ENCODE measurements at regions not wholly inside any gene's neighbourhood (a gene's known extent, or its start where the extent isn't known, plus 50 kb on each side); places are given as distances from the start of the nearest gene placed in this dataset.

DNA sequence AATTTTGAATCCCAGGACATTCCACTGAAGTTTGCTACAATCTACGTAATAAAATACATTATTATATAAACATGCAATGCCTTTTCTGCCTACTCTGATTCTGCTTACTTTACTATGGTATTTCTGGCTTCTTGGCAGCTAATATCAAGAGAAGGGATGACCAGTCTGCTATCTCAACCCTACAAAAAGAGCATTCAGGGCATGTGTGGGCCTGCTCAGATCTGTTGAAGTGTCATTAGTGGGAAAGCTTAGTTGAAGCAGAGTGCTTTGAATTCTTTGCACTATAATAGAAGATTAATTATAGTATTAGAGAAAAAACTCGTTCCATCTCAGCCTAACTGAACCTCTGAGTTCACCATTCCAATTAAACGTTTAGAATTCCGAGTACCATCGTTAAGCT is 339.5 kb upstream of the ISL1 start:
- H3K23ac ChIP-seq (ENCODE audit: insufficient read length), result no peak overlapping the region
- no peaks in the 10 kb centered on the region for H3K79me1 ChIP-seq (ENCODE audit: low read depth, low read length)
- ChIA-PET POLR2A (ENCODE audit: partially characterized antibody) (no interaction called here), CTCF (ENCODE audit: partially characterized antibody) (no interaction called here)
- H4K5ac ChIP-seq (ENCODE audit: insufficient read length, low read depth, low read length), result no peak overlapping the region
- no peak overlapping the region for H2BK120ac ChIP-seq (replicated peaks; ENCODE audit: low read depth, low read length)
- H2BK5ac ChIP-seq (ENCODE audit: low read depth, low read length), result no peak overlapping the region
- H3K27me3 ChIP-seq (replicated peaks in 1 of 4; ENCODE audit: control insufficient read depth in 3 of 4, extremely low read depth in 1 of 4, insufficient read depth in 3 of 4, low read length in 3 of 4), result no peaks in the 10 kb centered on the region
- H3K23me2 ChIP-seq (ENCODE audit: low read depth, low read length), result no peaks in the 10 kb centered on the region
- TF ChIP-seq EGR1 (IDR thresholded peaks at IDR 0.05; ENCODE audit: borderline replicate concordance, low read depth, low read length), result no peak
- no peak for TF ChIP-seq GTF2F1 (IDR thresholded peaks at IDR 0.05; ENCODE audit: borderline replicate concordance, low read depth, low read length)
- TF ChIP-seq YY1 (IDR thresholded peaks at IDR 0.05; ENCODE audit: low read depth, low read length), result no peak
- TF ChIP-seq SP1 (IDR thresholded peaks at IDR 0.05; ENCODE audit: low read depth, low read length), result no peak
- H3K18ac ChIP-seq (ENCODE audit: extremely low read depth, low read length), result no peak overlapping the region
- H3K79me2 ChIP-seq (ENCODE audit: control insufficient read depth in 1 of 2, insufficient read depth in 2 of 2, low read length in 2 of 2), result no peaks in the 10 kb centered on the region
- no peak overlapping the region for H4K91ac ChIP-seq (replicated peaks; ENCODE audit: insufficient read length, low read length)
- no peak overlapping the region for H3K4ac ChIP-seq (replicated peaks; ENCODE audit: insufficient read length, low read depth, low read length)
- H2AFZ ChIP-seq (ENCODE audit: low read length), result no peak overlapping the region
- no peak overlapping the region for H3K27ac ChIP-seq (ENCODE audit: low read depth, low read length)
- H3K9me3 ChIP-seq (ENCODE audit: insufficient read depth in 2 of 2, low read depth in 1 of 2, low read length in 1 of 2), result no peaks in the 10 kb centered on the region
- no peak overlapping the region for H2AK5ac ChIP-seq (ENCODE audit: low read depth, low read length)
- H2BK12ac ChIP-seq (ENCODE audit: low read depth, low read length), result no peak overlapping the region
- no peak overlapping the region for H4K8ac ChIP-seq (ENCODE audit: extremely low read depth, insufficient read depth, low read length)
- no peak overlapping the region for H2BK20ac ChIP-seq (ENCODE audit: low read length)
- no peak for DNase-seq (ENCODE audit: low read depth in 1 of 2, low spot score in 2 of 2)
- H4K20me1 ChIP-seq (replicated peaks in 1 of 2; ENCODE audit: control insufficient read depth in 1 of 2, insufficient read depth in 2 of 2, low read length in 2 of 2), result no peaks in the 10 kb centered on the region
- no peak overlapping the region for H3K14ac ChIP-seq (ENCODE audit: insufficient read length)
- H3K56ac ChIP-seq (replicated peaks; ENCODE audit: insufficient read length, low read depth, low read length), result no peak overlapping the region
- no peak for FAIRE-seq
- H3K4me2 ChIP-seq (ENCODE audit: insufficient read depth in 1 of 2, low read depth in 2 of 2, low read length in 2 of 2), result no peak overlapping the region
- H3K4me3 ChIP-seq (ENCODE audit: extremely low read depth in 1 of 4, insufficient read depth in 2 of 4, low read depth in 3 of 4, low read length in 4 of 4), result no peak overlapping the region
- no peak overlapping the region for H3K9ac ChIP-seq (replicated peaks in 1 of 4; ENCODE audit: extremely low read depth in 1 of 4, low read depth in 3 of 4, low read length in 3 of 4)
- H2BK15ac ChIP-seq (ENCODE audit: low read length), result no peak overlapping the region
- WGBS, 2 experiments (ENCODE audit: extremely low coverage in 1 of 2, insufficient coverage in 1 of 2, insufficient read length in 1 of 2, insufficient replicate concordance in 2 of 2, low coverage in 1 of 2, low lambda C conversion rate in 2 of 2, missing lambda C conversion rate in 1 of 2), result 69% methylated on average over 5 of the region's 5 CpGs; no CpG with 5 or more reads in 1 of the 2 experiments
- no peaks in the 10 kb centered on the region for H3K4me1 ChIP-seq (replicated peaks in 1 of 4; ENCODE audit: control insufficient read depth in 3 of 4, insufficient read depth in 4 of 4, low read length in 3 of 4)
- no peaks in the 10 kb centered on the region for H3K36me3 ChIP-seq (ENCODE audit: control insufficient read depth in 2 of 4, insufficient read depth in 4 of 4, low read length in 3 of 4)

All from H1 (cell line).